ENCODE measurements at regions not wholly inside any gene's neighbourhood (a gene's known extent, or its start where the extent isn't known, plus 50 kb on each side); places are given as distances from the start of the nearest gene placed in this dataset.

- no peak for TF ChIP-seq POLR2A (IDR thresholded peaks at IDR 0.05; ENCODE audit: low read length)
- no peak for TF ChIP-seq GATA1 (IDR thresholded peaks at IDR 0.05; ENCODE audit: low read depth, low read length)
Observed at GRCh38 chr4:132245319-132245718, 903.8 kb upstream of the PCDH10 start.
